Endothelial cell of umbilical vein (primary cell): ENCODE measurements at regions not wholly inside any gene's neighbourhood (a gene's known extent, or its start where the extent isn't known, plus 50 kb on each side); places are given as distances from the start of the nearest gene placed in this dataset.

Source experiments
- BruUV-seq: library from RNA; stranded (reverse); fragments of 400-500 nt; replicated peaks from 2 replicates; lab custom pipeline; 2021; lab: Mats Ljungman, UMichigan
- CTCF ChIA-PET: fragments of 300-600, 350-600 bp; sonication (Branson Sonifier 250); formaldehyde crosslinking; loops from one replicate; lab custom pipeline; 2021; ENCODE audit warnings: antibody characterized with exemption, inconsistent platforms; lab: Charles Lee
- POLR2A ChIA-PET: fragments of 300-600, 350-600 bp; sonication (Branson Sonifier 250); formaldehyde crosslinking; loops from one replicate; lab custom pipeline; 2021; ENCODE audit warnings: antibody characterized with exemption, inconsistent platforms; lab: Charles Lee
- DNase-seq: peaks from one replicate; pipeline ENCODE4 v3.0.0-alpha.2; 2011; ENCODE audit warnings: low read depth, low spot score
- FAIRE-seq: peaks from 2 replicates; lab custom pipeline; 2011; peaks lifted over from hg19 to GRCh38; lab: Jason Lieb, UNC
- H2AFZ ChIP-seq: 2 replicates; pipeline ENCODE4 v1.6.0; 2012; ENCODE audit warnings: low read depth, low read length, control low read depth, inconsistent platforms
- H3K27ac ChIP-seq: 2 replicates; pipeline ENCODE4 v1.5.1; 2011; ENCODE audit warnings: low read depth, mild to moderate bottlenecking, control low read depth, low read length, moderate library complexity; ENCODE audit not compliant: insufficient read depth
- H3K27me3 ChIP-seq, 2 experiments: 2 replicates each; pipeline versions ENCODE4 v1.6.0 to v1.6.1; 2011; ENCODE audit warnings: low read length in 2 of 2, mixed read lengths in 1 of 2; ENCODE audit not compliant: control insufficient read depth in 2 of 2, insufficient read depth in 2 of 2
- H3K36me3 ChIP-seq, 2 experiments: 2 replicates in 1 of 2; 3 replicates in 1 of 2; pipeline ENCODE4 v1.5.1; 2011; ENCODE audit warnings: low read length in 2 of 2, mild to moderate bottlenecking in 1 of 2, moderate library complexity in 1 of 2; ENCODE audit not compliant: control insufficient read depth in 2 of 2, insufficient read depth in 2 of 2; ENCODE audit errors: extremely low read depth in 1 of 2
- H3K4me1 ChIP-seq: 3 replicates; pipeline ENCODE4 v1.5.1; 2011; ENCODE audit warnings: mild to moderate bottlenecking, low read length; ENCODE audit not compliant: control insufficient read depth, insufficient read depth; ENCODE audit errors: extremely low read depth
- H3K4me2 ChIP-seq: 2 replicates; pipeline ENCODE4 v1.6.1; 2011; ENCODE audit warnings: low read length, control low read depth, mixed read lengths; ENCODE audit not compliant: insufficient read depth
- H3K4me3 ChIP-seq, 3 experiments: fragments of 200-600 bp in 1 of 3; sonication (generic), shearing (Covaris generic) in 1 of 3; replicated peaks in 1 of 3; 2 replicates each; pipeline ENCODE4 v1.5.1; 2011 to 2016; ENCODE audit warnings: control low read depth in 3 of 3, low read length in 3 of 3, mild to moderate bottlenecking in 2 of 3, inconsistent platforms in 1 of 3, low read depth in 1 of 3, moderate library complexity in 1 of 3; ENCODE audit not compliant: insufficient read depth in 1 of 3
- H3K79me2 ChIP-seq: 2 replicates; pipeline ENCODE4 v1.6.0; 2012; ENCODE audit warnings: low read length, inconsistent platforms; ENCODE audit not compliant: control insufficient read depth, insufficient read depth
- H3K9ac ChIP-seq: replicated peaks from 2 replicates; pipeline ENCODE3; 2011; ENCODE audit warnings: low read length, control low read depth; ENCODE audit not compliant: insufficient read depth; ENCODE audit errors: extremely low read depth
- H3K9me1 ChIP-seq: replicated peaks from 3 replicates; pipeline ENCODE4 v1.6.0; 2011; ENCODE audit warnings: mild to moderate bottlenecking, low read length; ENCODE audit not compliant: control insufficient read depth, insufficient read depth; ENCODE audit errors: extremely low read depth
- H3K9me3 ChIP-seq: replicated peaks from 2 replicates; pipeline ENCODE4 v1.5.1; 2012; ENCODE audit warnings: low read length, inconsistent platforms; ENCODE audit not compliant: control insufficient read depth, insufficient read depth
- H4K20me1 ChIP-seq: replicated peaks from 2 replicates; pipeline ENCODE3; 2011; ENCODE audit warnings: mild to moderate bottlenecking, low read length; ENCODE audit not compliant: control insufficient read depth, insufficient read depth; ENCODE audit errors: extremely low read depth
- EZH2 ChIP-seq: IDR thresholded peaks from 2 replicates; pipeline ENCODE4 v1.6.1; 2012; ENCODE audit warnings: borderline replicate concordance, low read depth, mild to moderate bottlenecking, moderate library complexity, low read length, inconsistent platforms; ENCODE audit not compliant: severe bottlenecking
- FOS ChIP-seq: IDR thresholded peaks from 2 replicates; pipeline ENCODE4 v1.6.1; 2011; ENCODE audit warnings: mild to moderate bottlenecking, low read length, moderate library complexity, borderline replicate concordance; ENCODE audit not compliant: insufficient read depth
- GATA2 ChIP-seq: IDR thresholded peaks from 2 replicates; pipeline ENCODE4 v1.7.0; 2011; ENCODE audit warnings: low read depth, mild to moderate bottlenecking, moderate library complexity, mixed read lengths, low read length; ENCODE audit not compliant: insufficient read length, insufficient read depth
- JUN ChIP-seq: IDR thresholded peaks from 2 replicates; pipeline ENCODE4 v1.6.1; 2011; ENCODE audit warnings: borderline replicate concordance, low read depth; ENCODE audit not compliant: insufficient read length, insufficient read depth
- MYC ChIP-seq: IDR thresholded peaks from one replicate; pipeline ENCODE4 v1.6.1; 2011; ENCODE audit warnings: mild to moderate bottlenecking, low read depth, low read length
- POLR2A ChIP-seq: IDR thresholded peaks from 2 replicates; pipeline ENCODE4 v1.6.1; 2012; ENCODE audit warnings: low read depth, mild to moderate bottlenecking, control low read depth, low read length
- POLR2AphosphoS5 ChIP-seq: IDR thresholded peaks from 2 replicates; pipeline ENCODE4 v1.6.1; 2012; ENCODE audit warnings: low read depth, mild to moderate bottlenecking, control low read depth, low read length, moderate library complexity; ENCODE audit not compliant: insufficient read depth
- dilution Hi-C: fragments of 300-500 bp; cut with MboI; formaldehyde crosslinking; loops from one replicate; pipeline ENCODE4 v1.15.0; 2019; ENCODE audit warnings: low sequenced_read_pairs; ENCODE audit not compliant: extremely low pct_ligation_motif_present
- intact Hi-C: fragments of 100-400 bp; cut with micrococcal nuclease; formaldehyde crosslinking; loops from one replicate; pipeline ENCODE4 v1.10.0; 2022
- TF ChIP-seq, protein P1 (sequence below), 2 donors: IDR thresholded peaks; 1 replicate in 1 of 2; 2 replicates in 1 of 2; pipeline ENCODE4 v1.5.1; 2011; ENCODE audit warnings: low read length in 2 of 2, mild to moderate bottlenecking in 2 of 2, moderate library complexity in 2 of 2, control low read depth in 1 of 2, inconsistent platforms in 1 of 2, low read depth in 1 of 2; ENCODE audit not compliant: insufficient read depth in 1 of 2; ENCODE audit errors: extremely low read depth in 1 of 2
- TF ChIP-seq, protein P2 (sequence below): IDR thresholded peaks from 2 replicates; pipeline ENCODE4 v1.6.1; 2011; ENCODE audit not compliant: insufficient read depth, insufficient read length

- DNase-seq = no peak
- FAIRE-seq = no peak
- H3K4me1 ChIP-seq = peaks cover 10% of the 10 kb centered on the region
- no peak overlapping the region for H2AFZ ChIP-seq
- H3K79me2 ChIP-seq = no peaks in the 10 kb centered on the region
- TF ChIP-seq POLR2A = no peak
- no peak for TF ChIP-seq MYC
- no peak for TF ChIP-seq POLR2AphosphoS5
- no peak for TF ChIP-seq EZH2
- TF ChIP-seq GATA2 = no peak
- TF ChIP-seq, protein P1, sequence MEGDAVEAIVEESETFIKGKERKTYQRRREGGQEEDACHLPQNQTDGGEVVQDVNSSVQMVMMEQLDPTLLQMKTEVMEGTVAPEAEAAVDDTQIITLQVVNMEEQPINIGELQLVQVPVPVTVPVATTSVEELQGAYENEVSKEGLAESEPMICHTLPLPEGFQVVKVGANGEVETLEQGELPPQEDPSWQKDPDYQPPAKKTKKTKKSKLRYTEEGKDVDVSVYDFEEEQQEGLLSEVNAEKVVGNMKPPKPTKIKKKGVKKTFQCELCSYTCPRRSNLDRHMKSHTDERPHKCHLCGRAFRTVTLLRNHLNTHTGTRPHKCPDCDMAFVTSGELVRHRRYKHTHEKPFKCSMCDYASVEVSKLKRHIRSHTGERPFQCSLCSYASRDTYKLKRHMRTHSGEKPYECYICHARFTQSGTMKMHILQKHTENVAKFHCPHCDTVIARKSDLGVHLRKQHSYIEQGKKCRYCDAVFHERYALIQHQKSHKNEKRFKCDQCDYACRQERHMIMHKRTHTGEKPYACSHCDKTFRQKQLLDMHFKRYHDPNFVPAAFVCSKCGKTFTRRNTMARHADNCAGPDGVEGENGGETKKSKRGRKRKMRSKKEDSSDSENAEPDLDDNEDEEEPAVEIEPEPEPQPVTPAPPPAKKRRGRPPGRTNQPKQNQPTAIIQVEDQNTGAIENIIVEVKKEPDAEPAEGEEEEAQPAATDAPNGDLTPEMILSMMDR (IDR thresholded peaks at IDR 0.05; ENCODE audit: extremely low read depth in 1 of 2, insufficient read depth in 1 of 2, low read depth in 1 of 2, low read length in 2 of 2) = no peak
- TF ChIP-seq FOS = no peak
- TF ChIP-seq, protein P2, sequence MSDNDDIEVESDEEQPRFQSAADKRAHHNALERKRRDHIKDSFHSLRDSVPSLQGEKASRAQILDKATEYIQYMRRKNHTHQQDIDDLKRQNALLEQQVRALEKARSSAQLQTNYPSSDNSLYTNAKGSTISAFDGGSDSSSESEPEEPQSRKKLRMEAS = no peak
- no peak for TF ChIP-seq JUN
- H3K4me2 ChIP-seq = no peak overlapping the region
- H3K27me3 ChIP-seq = peaks cover 0 to 2% of the 10 kb centered on the region in 2 experiments
- no peaks in the 10 kb centered on the region for H3K9me3 ChIP-seq
- POLR2A ChIA-PET = no interaction called here
- H3K4me3 ChIP-seq = no peak overlapping the region
- CTCF ChIA-PET = no interaction called here
- no peaks in the 10 kb centered on the region for H3K9me1 ChIP-seq
- dilution Hi-C loops = no loop called here
- no TSS peak for BruUV-seq
- no peak overlapping the region for H3K27ac ChIP-seq
- no peaks in the 10 kb centered on the region for H4K20me1 ChIP-seq
- no peak overlapping the region for H3K9ac ChIP-seq
- intact Hi-C loops = no loop called here
- no peaks in the 10 kb centered on the region for H3K36me3 ChIP-seq
Measured at GRCh38 chr4:38530486-38530885, 133.5 kb upstream of the KLF3 start.
